ENCODE measurements at regions not wholly inside any gene's neighbourhood (a gene's known extent, or its start where the extent isn't known, plus 50 kb on each side); places are given as distances from the start of the nearest gene placed in this dataset.

DNA sequence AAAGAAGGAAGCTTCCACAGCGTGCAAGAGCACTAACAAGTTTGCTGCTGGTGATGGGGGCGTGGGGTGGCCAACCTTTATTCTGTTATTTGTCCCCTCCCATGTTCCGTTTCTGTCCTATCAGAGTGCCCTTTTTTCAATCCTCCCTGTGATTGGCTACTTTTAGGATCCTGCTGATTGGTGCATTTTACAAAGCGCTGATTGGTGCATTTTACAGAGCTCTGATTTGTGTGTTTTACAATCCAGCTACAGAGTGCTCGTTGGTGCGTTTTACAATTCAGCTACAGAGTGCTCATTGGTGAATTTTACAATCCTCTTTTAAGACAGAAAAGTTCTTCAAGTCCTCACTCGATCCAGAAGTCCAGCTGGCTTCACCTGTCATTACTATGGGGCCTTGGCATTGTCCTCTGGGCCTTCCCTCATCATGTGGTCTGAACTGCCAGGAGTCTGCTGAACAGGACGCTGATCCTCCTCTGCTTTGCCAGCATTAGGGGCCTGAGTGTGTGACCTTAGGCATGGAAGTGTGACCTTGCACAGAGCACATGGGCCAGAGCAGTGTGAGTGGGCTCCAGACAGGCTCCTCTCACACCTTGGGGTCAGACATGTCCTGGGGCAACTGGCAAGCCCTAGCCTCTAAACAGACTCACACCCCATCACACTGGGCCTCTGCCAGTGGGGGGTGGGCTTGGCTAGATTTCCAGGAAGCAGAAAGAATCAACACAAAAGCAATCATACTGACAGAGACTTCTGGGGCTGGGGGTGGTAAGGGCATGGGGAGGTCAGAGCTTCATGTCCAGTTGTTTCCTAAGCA is 167.4 kb downstream of the PTPN20 start:
- Histone ChIP-seq H3K9me3 (no peaks in the 10 kb centered on the region), H3K4me1 (no peaks in the 10 kb centered on the region), H3K4me3 (no peak overlapping the region), H3K36me3 (no peaks in the 10 kb centered on the region), H3K27me3 (ENCODE audit: low read depth) (no peaks in the 10 kb centered on the region), H3K27ac (no peak overlapping the region)
- ATAC-seq (peak; percentile 40 to 74), DNase-seq (no peak)
- intact Hi-C loops (cut with DNase I) = no loop called here
- TF ChIP-seq CTCF (IDR thresholded peaks at IDR 0.05) = no peak

DNA sequence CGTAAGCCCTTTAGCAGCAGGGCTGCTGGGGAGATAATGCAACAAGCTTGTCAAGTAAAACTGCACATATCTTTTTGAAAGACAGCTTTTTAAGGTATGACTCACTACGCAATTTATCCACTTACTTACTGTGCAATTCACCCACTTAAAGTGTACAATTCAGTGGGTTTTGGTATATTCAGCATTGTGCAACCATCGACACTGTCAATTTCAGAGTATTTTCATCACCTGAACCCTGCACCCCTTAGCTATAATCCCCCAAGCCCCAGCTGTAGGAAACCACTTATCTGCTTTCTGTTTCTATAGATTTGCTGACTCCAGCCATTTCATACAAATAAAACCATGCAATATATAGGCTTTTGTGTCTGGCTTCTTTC is 168.0 kb downstream of the PTPN20 start:
- H3K36me3 ChIP-seq = no peaks in the 10 kb centered on the region
- intact Hi-C loops (cut with DNase I) = no loop called here
- no peak for DNase-seq
- no peaks in the 10 kb centered on the region for H3K4me1 ChIP-seq
- no peak overlapping the region for H3K27ac ChIP-seq
- no peaks in the 10 kb centered on the region for H3K9me3 ChIP-seq
- ATAC-seq = no peak
- no peak for TF ChIP-seq CTCF (IDR thresholded peaks at IDR 0.05)
- no peak overlapping the region for H3K4me3 ChIP-seq
- no peaks in the 10 kb centered on the region for H3K27me3 ChIP-seq (ENCODE audit: low read depth)

DNA sequence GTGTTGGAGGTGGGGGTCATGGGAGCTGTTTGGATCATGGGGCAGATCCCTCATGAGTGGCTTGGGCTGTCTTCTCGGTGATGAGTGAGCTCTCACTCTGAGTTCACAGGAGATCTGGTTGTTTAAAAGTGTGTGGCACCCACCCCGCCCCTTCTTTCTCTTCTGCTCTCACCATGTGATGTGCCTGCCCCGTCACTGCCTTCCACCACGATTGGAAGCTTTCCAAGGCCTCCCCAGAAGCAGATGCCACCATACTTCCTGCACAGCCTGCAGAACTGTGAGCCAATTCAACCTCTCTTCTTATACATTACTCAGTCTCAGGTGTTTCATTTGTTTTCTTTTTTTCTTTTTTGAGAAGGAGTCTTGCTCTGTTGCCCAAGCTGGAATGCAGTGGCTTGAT is 170.0 kb downstream of the PTPN20 start:
- intact Hi-C loops (cut with DNase I) = no loop called here
- Histone ChIP-seq H3K9me3 (no peaks in the 10 kb centered on the region), H3K4me1 (no peaks in the 10 kb centered on the region), H3K27ac (no peak overlapping the region), H3K36me3 (no peaks in the 10 kb centered on the region), H3K27me3 (ENCODE audit: low read depth) (no peaks in the 10 kb centered on the region), H3K4me3 (no peak overlapping the region)
- no peak for TF ChIP-seq CTCF (IDR thresholded peaks at IDR 0.05)
- DNase-seq (no peak), ATAC-seq (no peak)

- intact Hi-C loops (cut with DNase I) = no loop called here
- ATAC-seq (no peak), DNase-seq (no peak)
- no peaks in the 10 kb centered on the region for H3K27me3 ChIP-seq (ENCODE audit: low read depth)
- H3K4me1 ChIP-seq = no peaks in the 10 kb centered on the region
- no peak overlapping the region for H3K4me3 ChIP-seq
- no peak overlapping the region for H3K27ac ChIP-seq
- no peaks in the 10 kb centered on the region for H3K36me3 ChIP-seq
- TF ChIP-seq CTCF (IDR thresholded peaks at IDR 0.05) = no peak
- no peaks in the 10 kb centered on the region for H3K9me3 ChIP-seq
Observed at GRCh38 chr10:47082055-47082784, 171.0 kb downstream of the PTPN20 start.

DNA sequence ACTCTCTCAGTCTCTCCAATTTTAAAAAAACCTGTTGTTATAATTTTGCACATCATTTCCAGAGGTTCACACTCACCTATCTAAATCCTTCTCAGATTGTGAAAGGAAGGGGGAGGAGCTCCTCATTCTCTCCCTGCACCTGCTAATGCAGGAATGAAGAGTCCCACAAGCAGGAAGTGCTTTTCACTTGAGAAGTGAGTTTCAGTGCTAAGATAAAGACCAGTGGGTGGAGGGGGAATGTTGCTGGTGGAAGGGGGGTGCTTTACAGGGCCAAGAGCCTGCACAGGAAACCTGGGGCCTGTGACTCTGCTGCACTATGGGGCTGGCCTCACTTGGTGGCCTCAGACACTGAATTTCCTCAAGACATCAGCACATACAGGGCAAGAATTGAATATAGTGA is 176.4 kb downstream of the PTPN20 start:
- DNase-seq = no peak
- H3K9me3 ChIP-seq = no peaks in the 10 kb centered on the region
- no peaks in the 10 kb centered on the region for H3K36me3 ChIP-seq
- H3K4me3 ChIP-seq = no peak overlapping the region
- intact Hi-C loops (cut with DNase I) = no loop called here
- H3K4me1 ChIP-seq = no peaks in the 10 kb centered on the region
- TF ChIP-seq CTCF (IDR thresholded peaks at IDR 0.05) = no peak
- H3K27me3 ChIP-seq (ENCODE audit: low read depth) = no peaks in the 10 kb centered on the region
- no peak overlapping the region for H3K27ac ChIP-seq
- peak in 1 of 2 donors; percentile 13 for ATAC-seq
